Urothelium cell line (cell line): ENCODE measurements at regions not wholly inside any gene's neighbourhood (a gene's known extent, or its start where the extent isn't known, plus 50 kb on each side); places are given as distances from the start of the nearest gene placed in this dataset.

Experiments used
- DNase-seq: peaks from one replicate; pipeline ENCODE4 v3.0.0; 2011; ENCODE audit warnings: low spot score, mixed read lengths
- FAIRE-seq: peaks from 2 replicates; lab custom pipeline; 2011; peaks lifted over from hg19 to GRCh38; lab: Jason Lieb, UNC

DNA sequence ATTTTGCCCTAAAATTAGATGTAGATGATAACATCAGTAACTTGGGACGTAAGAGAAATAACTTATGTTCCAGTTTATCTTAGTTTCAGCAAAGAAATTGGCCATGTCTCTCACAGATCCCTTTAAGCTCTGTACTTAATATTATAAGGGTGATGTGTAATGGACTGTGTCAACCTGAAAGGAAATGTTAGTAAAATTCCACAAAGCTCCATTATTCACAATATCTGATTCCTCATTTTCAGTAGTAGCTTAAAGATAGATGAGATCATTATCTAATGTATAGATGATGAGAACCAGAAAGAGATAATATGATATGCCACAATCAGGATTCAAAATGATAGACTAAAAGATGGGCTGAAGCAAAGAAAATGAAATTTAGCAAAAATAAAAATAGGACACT lies 316.8 kb upstream of the CHRM2 start:
- DNase-seq (no peak), FAIRE-seq (no peak)

GRCh38 chr7:136549756-136550155 lies 318.7 kb upstream of the CHRM2 start:
- DNase-seq (no peak), FAIRE-seq (no peak)

DNA sequence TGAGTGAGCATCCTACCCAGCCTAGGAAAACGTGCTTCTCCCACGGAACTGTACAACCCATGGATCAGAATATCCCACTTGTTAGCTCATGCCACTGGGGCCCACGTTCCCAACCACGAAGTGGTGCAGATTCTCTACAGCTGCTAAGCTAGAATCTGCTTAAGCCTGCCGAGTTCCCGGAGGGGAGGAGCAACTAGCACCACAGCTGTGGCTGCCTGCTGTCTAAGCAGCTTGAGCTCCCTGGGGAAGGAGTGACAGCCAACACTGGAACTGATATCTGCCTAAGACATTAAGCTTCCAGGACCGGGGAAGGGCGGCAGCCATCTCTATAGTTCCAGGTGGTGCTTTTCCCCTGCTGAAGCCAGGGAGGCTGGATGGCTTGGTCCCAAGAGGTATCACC lies 334.7 kb upstream of the CHRM2 start:
- FAIRE-seq (no peak), DNase-seq (no peak)

- FAIRE-seq, result no peak
- DNase-seq, result no peak
Observed at GRCh38 chr7:136530831-136531230, 337.6 kb upstream of the CHRM2 start.

DNA sequence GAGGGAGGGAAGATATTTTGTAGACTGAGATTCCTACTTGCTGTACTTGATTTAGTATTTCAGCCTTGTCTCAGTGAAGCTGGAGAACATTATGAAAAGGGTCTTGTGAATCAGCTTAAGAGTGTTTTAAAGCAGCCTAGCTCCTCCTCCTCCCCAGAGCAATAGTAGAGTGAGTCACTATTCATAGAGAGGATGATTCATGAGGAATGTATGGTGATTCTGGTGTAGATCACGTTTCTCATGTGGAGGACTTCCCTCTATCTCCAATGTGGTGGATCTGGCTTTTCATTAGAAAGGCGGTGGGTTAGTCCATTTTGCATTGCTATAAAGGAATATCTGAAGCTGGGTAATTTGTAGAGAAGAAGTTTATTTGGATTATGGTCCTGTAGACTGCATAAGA lies 340.1 kb upstream of the CHRM2 start:
- DNase-seq, result peak; percentile 55
- FAIRE-seq, result no peak

- DNase-seq (no peak), FAIRE-seq (no peak)
Observed at GRCh38 chr7:136527554-136527953, 340.9 kb upstream of the CHRM2 start.

DNA sequence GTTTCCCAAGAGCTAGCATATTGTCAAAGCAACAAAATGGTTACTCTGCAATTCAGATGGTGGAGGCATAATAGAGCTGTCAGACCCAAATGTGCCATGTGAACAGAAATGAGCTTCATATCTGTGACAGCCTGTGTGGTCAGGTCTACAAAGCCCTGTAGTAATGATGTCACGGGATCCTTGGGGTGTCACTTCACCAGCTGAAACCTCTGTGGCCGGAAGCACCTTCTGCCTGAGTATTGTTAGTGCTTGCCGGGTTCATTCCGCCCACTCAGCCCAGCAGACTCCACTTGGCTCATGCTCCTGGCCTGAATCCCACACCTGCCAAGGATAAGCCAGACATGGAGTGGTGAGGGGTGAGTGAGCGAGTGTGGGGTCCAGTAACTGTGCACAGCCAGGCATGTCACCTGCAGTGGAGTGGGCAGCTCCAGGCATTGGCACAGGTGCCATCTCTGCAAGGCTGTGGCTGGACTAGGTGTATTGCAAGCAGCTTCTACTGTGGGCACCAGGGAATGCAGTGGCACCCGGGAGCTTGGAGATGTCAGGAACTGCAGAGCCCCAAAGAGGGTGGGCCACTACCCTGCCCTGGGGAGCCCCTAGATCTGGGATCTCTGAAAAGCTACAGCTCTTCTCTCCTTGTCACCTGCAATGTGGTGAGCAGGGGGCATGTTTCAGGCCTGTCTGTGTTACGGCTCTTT lies 341.9 kb upstream of the CHRM2 start:
- no peak for FAIRE-seq
- no peak for DNase-seq

DNA sequence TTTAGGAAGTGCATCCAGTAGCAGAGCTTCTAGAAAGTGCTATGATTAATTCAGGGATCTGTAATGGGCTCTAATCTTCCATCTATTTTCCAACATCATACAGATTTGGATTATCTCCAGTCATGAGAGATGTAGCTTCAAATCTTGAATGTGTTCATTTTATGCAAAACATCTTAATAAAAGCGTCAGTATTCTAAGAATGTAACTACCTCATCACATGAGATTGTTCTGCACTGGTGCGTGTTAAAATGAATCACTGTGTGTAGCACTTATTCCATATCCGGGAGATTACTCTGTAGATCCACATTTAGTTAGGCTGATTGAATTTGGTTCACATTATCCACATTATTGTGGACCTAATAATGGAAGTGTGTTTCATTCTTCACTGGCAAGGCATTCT lies 344.9 kb upstream of the CHRM2 start:
- peak; percentile 6 for DNase-seq
- no peak for FAIRE-seq

- no peak for DNase-seq
Observed at GRCh38 chr7:136517971-136518370, 350.5 kb upstream of the CHRM2 start.

DNA sequence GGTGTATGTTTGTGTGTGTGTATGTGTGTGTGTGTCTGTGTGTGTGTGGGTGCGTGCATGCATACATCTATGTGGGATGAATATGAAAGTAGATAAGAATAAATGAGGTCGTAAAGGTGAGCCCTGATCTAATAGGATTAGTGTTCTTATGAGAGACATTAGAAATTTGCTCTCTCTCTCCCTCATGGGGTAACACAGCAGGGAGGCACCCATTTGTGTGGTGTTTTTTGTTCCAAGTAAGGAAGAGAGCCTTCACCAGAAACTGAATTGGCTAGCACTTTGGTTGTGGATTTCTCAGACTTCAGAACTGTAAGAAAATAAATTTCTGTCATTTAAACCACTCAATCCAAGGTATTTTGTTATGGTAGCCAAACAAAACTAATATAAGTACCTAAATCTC lies 353.7 kb upstream of the CHRM2 start:
- FAIRE-seq (no peak), DNase-seq (no peak)

More at GRCh38 chr7:136517971-136518370, 350.5 kb upstream of the CHRM2 start:
- no peak for FAIRE-seq

DNA sequence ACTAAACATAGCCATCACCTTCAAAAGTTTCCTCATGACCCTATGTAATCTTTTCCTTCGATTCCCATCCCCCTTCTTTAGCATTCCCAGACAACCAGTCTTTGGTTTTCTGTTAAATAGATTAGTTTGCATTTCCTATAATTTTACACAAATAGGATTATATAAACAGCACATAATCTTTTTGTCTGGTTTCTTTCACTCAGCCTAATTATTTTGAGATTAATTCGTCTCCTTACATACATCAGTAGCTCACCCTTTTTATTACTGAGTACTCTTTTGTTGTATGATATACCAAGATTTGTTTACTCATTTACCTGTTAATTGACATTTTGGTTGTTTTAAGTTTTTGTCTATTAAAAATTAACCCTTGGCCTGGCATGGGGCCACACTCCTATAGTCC lies 354.7 kb upstream of the CHRM2 start:
- no peak for FAIRE-seq
- DNase-seq, result no peak

DNA sequence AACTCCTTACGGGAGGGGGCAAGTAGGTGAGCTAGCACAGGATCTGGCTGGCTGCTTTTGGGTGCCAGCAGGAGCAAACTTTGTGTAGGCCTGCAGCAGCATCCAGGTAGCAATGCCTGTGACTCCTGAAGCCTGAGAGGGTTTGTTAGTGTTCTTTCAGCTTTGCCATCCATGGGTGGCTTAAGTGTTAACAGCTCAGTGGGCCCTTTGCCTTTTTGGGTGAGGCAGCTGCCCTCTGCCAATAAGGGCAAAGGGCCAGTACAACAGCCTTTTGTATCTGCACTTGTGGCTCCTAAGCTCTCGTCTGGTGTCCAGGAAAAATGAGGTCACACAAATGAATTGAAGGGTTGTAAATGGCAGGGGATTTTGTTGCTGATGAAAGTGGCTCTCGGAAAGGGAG lies 359.0 kb upstream of the CHRM2 start:
- no peak for DNase-seq
- FAIRE-seq, result no peak

GRCh38 chr7:136502162-136502561 lies 366.3 kb upstream of the CHRM2 start:
- FAIRE-seq (no peak), DNase-seq (no peak)

DNA sequence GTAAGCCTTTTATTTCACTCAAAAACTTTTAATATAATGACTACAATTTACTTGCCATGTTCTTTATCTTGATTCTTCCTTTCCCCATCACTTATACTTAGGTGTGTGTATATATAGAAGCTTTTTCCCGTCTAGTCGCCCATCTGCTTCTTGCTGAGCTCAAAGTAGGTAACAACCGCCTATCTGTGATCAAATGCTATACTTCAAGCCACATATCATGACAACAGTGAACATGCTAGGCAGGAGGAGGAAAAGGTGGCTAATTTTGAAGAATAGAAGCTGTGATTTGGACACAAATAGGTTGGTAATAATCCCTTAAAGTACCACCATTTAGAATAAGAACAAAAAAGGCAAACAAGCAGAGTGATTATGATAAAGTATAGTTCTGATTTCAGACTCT lies 367.3 kb upstream of the CHRM2 start:
- no peak for FAIRE-seq
- DNase-seq, result no peak

- no peak for DNase-seq
- no peak for FAIRE-seq
Observed at GRCh38 chr7:136496551-136496950, 371.9 kb upstream of the CHRM2 start.

GRCh38 chr7:136495081-136495480 lies 373.4 kb upstream of the CHRM2 start:
- DNase-seq (no peak), FAIRE-seq (no peak)

DNA sequence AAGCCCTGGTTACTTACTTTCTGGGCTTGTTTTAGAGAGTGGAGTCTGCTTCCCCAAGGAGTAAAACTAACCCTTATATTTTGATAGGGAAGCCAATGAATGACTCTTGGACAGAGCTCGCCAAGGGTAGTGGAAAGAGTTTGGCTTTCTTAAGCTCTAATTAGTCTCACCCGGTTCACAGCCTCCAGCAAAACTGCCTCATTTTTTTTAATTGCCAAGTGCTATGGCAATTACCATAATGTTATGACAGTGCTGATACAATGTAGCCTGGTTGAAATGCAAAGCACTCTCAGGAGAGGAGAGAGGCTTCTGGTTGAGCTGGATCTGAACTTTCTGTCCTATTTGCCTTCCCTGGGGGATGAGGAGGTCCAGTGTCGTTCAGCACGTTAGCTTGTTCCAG lies 376.1 kb upstream of the CHRM2 start:
- DNase-seq (no peak), FAIRE-seq (no peak)

DNA sequence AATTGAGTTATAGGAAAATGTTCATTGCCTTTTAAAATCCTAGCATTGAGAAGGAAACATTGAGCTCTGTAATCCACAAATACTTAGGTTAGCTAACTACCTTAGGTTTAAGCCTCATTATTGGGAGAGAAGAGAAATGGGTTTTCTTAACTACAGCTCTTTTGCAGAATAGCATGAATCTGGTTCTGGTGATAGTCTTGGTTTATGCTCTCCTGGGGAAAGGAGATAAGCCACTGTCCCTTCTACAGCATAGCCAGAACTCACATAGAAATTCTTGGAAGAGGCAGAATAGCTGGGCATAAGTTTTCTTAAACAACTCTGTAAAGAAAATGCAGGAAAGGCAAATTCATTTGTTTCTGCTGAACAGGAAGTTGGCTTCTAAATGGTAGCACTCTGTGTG lies 378.6 kb upstream of the CHRM2 start:
- DNase-seq, result no peak

DNA sequence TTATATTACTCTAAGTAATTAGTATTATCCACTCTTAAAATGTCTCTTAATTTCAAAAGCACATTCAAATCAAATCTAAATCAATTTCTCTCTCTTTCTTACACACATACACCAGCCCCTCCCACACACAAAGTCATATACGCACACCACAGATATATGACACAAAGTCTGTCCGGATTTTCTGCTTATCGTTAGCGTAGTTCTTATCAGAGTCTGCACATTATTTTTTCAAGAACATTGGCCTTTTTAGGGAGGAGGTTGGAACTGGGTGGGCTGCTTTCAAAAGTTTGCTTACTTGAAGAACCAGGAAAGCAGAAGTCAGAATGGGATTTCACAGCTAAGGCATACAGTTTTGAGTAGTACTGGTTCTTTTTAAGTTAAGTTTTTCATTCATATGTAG lies 387.6 kb upstream of the CHRM2 start:
- FAIRE-seq (no peak), DNase-seq (no peak)

More for the DNA sequence above, 378.6 kb upstream of the CHRM2 start:
- FAIRE-seq, result no peak

DNA sequence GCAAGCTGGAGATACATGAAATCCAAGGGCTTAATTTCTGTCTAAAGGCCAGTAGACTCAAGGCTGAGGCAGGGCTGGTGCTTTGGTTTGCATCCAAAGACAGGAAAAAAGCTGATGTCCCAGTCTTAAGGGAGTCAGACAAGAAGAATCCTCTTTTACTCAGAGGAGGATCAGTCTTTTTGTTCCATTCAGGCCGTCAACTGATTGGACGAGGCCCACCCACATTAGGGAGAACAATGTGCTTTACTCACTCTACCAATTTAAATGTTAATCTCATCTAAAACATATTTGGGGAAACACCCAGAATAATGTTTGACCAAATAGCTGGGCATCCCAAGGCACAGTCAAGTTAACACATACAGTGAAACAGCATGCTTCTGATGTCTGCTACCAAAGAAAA lies 388.5 kb upstream of the CHRM2 start:
- DNase-seq (no peak), FAIRE-seq (no peak)

GRCh38 chr7:136470179-136470578 lies 398.3 kb upstream of the CHRM2 start:
- FAIRE-seq (no peak), DNase-seq (no peak)

GRCh38 chr7:136452949-136453348 lies 415.5 kb upstream of the CHRM2 start:
- DNase-seq (no peak), FAIRE-seq (no peak)

- DNase-seq (no peak), FAIRE-seq (no peak)
Observed at GRCh38 chr7:136446751-136447150, 421.7 kb upstream of the CHRM2 start.
